HCT116 (cell line): ENCODE measurements at regions not wholly inside any gene's neighbourhood (a gene's known extent, or its start where the extent isn't known, plus 50 kb on each side); places are given as distances from the start of the nearest gene placed in this dataset.

Source experiments
- CEBPB ChIP-seq: IDR thresholded peaks from 2 replicates; pipeline ENCODE4 v1.6.1; 2012; ENCODE audit warnings: low read depth
- ELF1 ChIP-seq: IDR thresholded peaks from 2 replicates; pipeline ENCODE4 v1.6.1; 2012; ENCODE audit warnings: low read depth, borderline replicate concordance
- EZH2 ChIP-seq: fragments of 200-600 bp; sonication (generic); IDR thresholded peaks from 2 replicates; pipeline ENCODE4 v1.6.1; 2017; ENCODE audit warnings: antibody characterized with exemption, mixed run types
- POLR2A ChIP-seq: IDR thresholded peaks from 2 replicates; pipeline ENCODE4 v1.7.0; 2011; ENCODE audit warnings: borderline replicate concordance; ENCODE audit not compliant: insufficient read depth, insufficient read length; ENCODE audit errors: extremely low read depth
- POLR2AphosphoS5 ChIP-seq: IDR thresholded peaks from 2 replicates; pipeline ENCODE4 v1.6.1; 2011; ENCODE audit warnings: mild to moderate bottlenecking, low read depth, low read length, moderate library complexity
- SRF ChIP-seq: IDR thresholded peaks from 2 replicates; pipeline ENCODE4 v1.6.1; 2012; ENCODE audit warnings: low read depth
- YY1 ChIP-seq: IDR thresholded peaks from 2 replicates; pipeline ENCODE4 v1.6.1; 2011; ENCODE audit warnings: low read length, low read depth, moderate library complexity, mild to moderate bottlenecking; ENCODE audit not compliant: insufficient replicate concordance; ENCODE audit errors: extremely low read depth
- ZFX ChIP-seq: fragments of 450-650 bp; IDR thresholded peaks from 2 replicates; pipeline ENCODE4 v1.6.1; 2017
- ZNF274 ChIP-seq: fragments of 200-500 bp; sonication (Bioruptor generic); IDR thresholded peaks from 2 replicates; pipeline ENCODE4 v1.6.1; 2014; ENCODE audit warnings: mild to moderate bottlenecking, low read depth, low read length, inconsistent platforms
- TF ChIP-seq, protein P1 (sequence below), 3 experiments: fragments of 200-600 bp in 1 of 3; sonication (generic) in 1 of 3; IDR thresholded peaks in 2 of 3; conservative IDR thresholded peaks in 1 of 3; 2 replicates each; pipeline ENCODE4 v1.5.1; 2012 to 2017; ENCODE audit warnings: low read depth in 2 of 3, low read length in 2 of 3, antibody characterized with exemption in 1 of 3, borderline replicate concordance in 1 of 3, control low read depth in 1 of 3, mild to moderate bottlenecking in 1 of 3, mixed read lengths in 1 of 3, mixed run types in 1 of 3, moderate library complexity in 1 of 3; ENCODE audit not compliant: insufficient read depth in 1 of 3
- TF ChIP-seq, protein P2 (sequence below): IDR thresholded peaks from 2 replicates; pipeline ENCODE4 v1.6.1; 2012

- TF ChIP-seq CEBPB (no peak), SRF (no peak), YY1 (no peak), ELF1 (no peak), POLR2A (no peak), EZH2 (no peak), ZNF274 (no peak), ZFX (no peak), POLR2AphosphoS5 (no peak)
- TF ChIP-seq, protein P1, sequence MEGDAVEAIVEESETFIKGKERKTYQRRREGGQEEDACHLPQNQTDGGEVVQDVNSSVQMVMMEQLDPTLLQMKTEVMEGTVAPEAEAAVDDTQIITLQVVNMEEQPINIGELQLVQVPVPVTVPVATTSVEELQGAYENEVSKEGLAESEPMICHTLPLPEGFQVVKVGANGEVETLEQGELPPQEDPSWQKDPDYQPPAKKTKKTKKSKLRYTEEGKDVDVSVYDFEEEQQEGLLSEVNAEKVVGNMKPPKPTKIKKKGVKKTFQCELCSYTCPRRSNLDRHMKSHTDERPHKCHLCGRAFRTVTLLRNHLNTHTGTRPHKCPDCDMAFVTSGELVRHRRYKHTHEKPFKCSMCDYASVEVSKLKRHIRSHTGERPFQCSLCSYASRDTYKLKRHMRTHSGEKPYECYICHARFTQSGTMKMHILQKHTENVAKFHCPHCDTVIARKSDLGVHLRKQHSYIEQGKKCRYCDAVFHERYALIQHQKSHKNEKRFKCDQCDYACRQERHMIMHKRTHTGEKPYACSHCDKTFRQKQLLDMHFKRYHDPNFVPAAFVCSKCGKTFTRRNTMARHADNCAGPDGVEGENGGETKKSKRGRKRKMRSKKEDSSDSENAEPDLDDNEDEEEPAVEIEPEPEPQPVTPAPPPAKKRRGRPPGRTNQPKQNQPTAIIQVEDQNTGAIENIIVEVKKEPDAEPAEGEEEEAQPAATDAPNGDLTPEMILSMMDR (IDR thresholded peaks at IDR 0.05 in 2 of 3, conservative IDR thresholded peaks at IDR 0.05 in 1 of 3; ENCODE audit: borderline replicate concordance in 1 of 3, insufficient read depth in 1 of 3, low read depth in 2 of 3, low read length in 2 of 3) = no peak
- TF ChIP-seq, protein P2, sequence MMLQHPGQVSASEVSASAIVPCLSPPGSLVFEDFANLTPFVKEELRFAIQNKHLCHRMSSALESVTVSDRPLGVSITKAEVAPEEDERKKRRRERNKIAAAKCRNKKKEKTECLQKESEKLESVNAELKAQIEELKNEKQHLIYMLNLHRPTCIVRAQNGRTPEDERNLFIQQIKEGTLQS = no peak
These were observed 219.6 kb downstream of the PTEN start for GRCh38 chr10:88082806-88083596.
